IMR-90 (cell line): ENCODE measurements at regions not wholly inside any gene's neighbourhood (a gene's known extent, or its start where the extent isn't known, plus 50 kb on each side); places are given as distances from the start of the nearest gene placed in this dataset.

ENCODE experiments used
- CEBPB ChIP-seq: IDR thresholded peaks from 2 replicates; pipeline ENCODE4 v1.6.1; 2012; ENCODE audit warnings: low read depth, low read length, improper control_type of control experiment
- CTCF ChIP-seq: conservative IDR thresholded peaks from 2 replicates; pipeline ENCODE4 v1.5.1; 2012; ENCODE audit warnings: mild to moderate bottlenecking, low read depth, low read length, improper control_type of control experiment
- FOS ChIP-seq: fragments of 150-350 bp; IDR thresholded peaks from 2 replicates; pipeline ENCODE4 v1.6.1; 2016; ENCODE audit warnings: low read depth, low read length
- MAFK ChIP-seq: IDR thresholded peaks from 2 replicates; pipeline ENCODE4 v1.6.1; 2012; ENCODE audit warnings: low read depth, low read length, improper control_type of control experiment
- MXI1 ChIP-seq: IDR thresholded peaks from 2 replicates; pipeline ENCODE4 v1.6.1; 2012; ENCODE audit warnings: low read depth, mild to moderate bottlenecking, low read length, moderate library complexity, borderline replicate concordance
- POLR2A ChIP-seq: IDR thresholded peaks from 2 replicates; pipeline ENCODE4 v1.6.1; 2012; ENCODE audit warnings: mild to moderate bottlenecking, low read depth, low read length
- RAD21 ChIP-seq: IDR thresholded peaks from 2 replicates; pipeline ENCODE4 v1.6.1; 2012; ENCODE audit warnings: low read length, improper control_type of control experiment
- RCOR1 ChIP-seq: IDR thresholded peaks from 2 replicates; pipeline ENCODE4 v1.6.1; 2012; ENCODE audit warnings: mild to moderate bottlenecking, low read length, improper control_type of control experiment; ENCODE audit not compliant: insufficient replicate concordance
- RFX5 ChIP-seq: IDR thresholded peaks from 2 replicates; pipeline ENCODE4 v1.8.0; 2012; ENCODE audit warnings: low read depth, mild to moderate bottlenecking, low read length, moderate library complexity
- SMC3 ChIP-seq: fragments of 150-350 bp; IDR thresholded peaks from 2 replicates; pipeline ENCODE4 v1.6.1; 2016; ENCODE audit warnings: low read depth, mild to moderate bottlenecking, antibody characterized with exemption, low read length, moderate library complexity
- TF ChIP-seq, protein P1 (sequence below): fragments of 150-350 bp; IDR thresholded peaks from 2 replicates; pipeline ENCODE4 v1.6.1; 2017; ENCODE audit warnings: mild to moderate bottlenecking, antibody characterized with exemption, low read length, low read depth

GRCh38 chr9:94204174-94204573, 54.9 kb upstream of the ZNF169 start:
- TF ChIP-seq CTCF (no peak), SMC3 (no peak), FOS (no peak), MAFK (no peak), RFX5 (no peak), MXI1 (no peak), POLR2A (no peak), RCOR1 (no peak), CEBPB (no peak), RAD21 (no peak)
- TF ChIP-seq, protein P1, sequence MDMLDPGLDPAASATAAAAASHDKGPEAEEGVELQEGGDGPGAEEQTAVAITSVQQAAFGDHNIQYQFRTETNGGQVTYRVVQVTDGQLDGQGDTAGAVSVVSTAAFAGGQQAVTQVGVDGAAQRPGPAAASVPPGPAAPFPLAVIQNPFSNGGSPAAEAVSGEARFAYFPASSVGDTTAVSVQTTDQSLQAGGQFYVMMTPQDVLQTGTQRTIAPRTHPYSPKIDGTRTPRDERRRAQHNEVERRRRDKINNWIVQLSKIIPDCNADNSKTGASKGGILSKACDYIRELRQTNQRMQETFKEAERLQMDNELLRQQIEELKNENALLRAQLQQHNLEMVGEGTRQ, result no peak
